GM19395 (cell line): ENCODE measurements at regions not wholly inside any gene's neighbourhood (a gene's known extent, or its start where the extent isn't known, plus 50 kb on each side); places are given as distances from the start of the nearest gene placed in this dataset.

Experiments used
- ATAC-seq: cut with Tn5 transposase; IDR thresholded peaks from one replicate; pipeline ENCODE4 v1.9.1; 2021; ENCODE audit warnings: mild to moderate bottlenecking, moderate library complexity; ENCODE audit not compliant: unreplicated experiment

DNA sequence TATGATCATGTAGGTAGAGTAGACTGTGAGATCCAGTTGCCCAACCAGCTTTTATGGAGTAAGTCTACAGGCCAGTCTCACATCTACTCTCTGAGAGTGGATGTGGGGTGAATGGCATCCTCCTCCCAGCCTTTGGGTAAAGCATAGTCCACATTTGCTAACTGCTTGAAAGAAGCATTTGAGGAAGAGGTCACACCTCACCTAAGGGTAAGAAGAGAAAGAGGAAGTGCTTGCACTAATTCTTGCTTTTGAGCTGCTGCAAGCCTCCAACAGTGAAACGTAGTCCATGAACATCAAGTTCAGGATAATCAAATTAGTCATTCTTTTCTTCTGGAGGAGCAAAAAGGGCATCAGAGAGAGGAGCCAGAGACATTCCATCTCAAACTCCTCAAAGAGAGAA lies 93.9 kb upstream of the AGR3 start:
- no peak for ATAC-seq

DNA sequence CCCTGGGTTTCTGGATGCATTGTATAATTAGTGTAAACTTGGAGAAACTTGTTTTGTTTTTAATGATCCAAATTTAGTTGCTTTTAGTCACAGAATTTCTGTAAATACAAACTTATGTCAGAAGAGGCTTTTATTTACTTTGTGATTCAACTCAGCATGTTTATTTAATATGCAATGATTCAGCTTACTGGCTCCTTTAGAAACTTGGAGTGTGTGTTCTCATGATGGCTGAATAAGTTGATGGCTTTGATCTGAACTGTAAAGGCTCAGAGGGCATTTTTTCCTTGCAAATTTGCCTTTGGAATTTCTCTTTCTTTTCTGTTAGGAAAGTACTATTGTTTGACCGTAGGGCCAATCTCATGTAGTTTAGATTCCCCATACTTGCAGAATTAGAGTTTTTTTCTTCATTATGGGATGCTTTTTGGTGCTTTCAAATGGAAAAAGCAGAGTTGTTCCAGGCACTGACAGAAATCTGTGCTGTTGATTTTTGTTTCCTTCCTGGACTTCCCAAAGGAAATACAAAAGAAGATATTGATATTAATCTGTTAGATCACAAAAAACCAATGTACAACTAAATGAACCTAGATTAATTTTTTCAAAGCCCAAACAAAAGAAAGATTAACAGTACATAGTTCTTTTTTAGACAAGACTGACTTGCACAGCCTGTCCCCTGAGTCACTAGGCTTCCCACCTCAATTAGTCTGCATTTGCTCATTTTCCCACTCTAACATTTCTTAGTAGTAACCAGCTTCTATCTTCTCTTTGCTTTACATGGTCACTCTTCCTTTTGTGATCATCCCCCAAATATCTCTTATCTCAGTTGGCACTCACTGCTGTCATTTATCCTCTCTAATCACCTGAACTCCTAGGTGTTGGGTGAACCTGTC lies 96.8 kb upstream of the AGR3 start:
- no peak for ATAC-seq

DNA sequence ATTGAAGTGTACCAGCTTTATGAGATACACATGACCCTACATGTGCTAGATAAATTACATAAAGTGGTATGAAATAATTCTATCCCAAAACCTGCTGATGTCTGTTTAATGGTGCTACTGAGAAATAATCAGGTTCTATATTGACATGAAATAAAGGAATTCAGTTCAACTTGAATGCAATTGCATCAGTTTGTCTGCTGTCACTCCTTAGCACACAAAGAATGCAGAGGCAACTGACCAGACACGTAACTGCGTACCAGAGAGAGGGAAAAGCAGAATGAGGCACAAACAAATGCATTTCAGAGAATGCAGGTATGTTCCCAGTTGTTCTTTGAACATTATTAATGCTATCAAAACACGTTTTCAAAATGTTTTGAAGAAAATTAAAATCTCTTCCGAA lies 98.8 kb upstream of the AGR3 start:
- no peak for ATAC-seq

DNA sequence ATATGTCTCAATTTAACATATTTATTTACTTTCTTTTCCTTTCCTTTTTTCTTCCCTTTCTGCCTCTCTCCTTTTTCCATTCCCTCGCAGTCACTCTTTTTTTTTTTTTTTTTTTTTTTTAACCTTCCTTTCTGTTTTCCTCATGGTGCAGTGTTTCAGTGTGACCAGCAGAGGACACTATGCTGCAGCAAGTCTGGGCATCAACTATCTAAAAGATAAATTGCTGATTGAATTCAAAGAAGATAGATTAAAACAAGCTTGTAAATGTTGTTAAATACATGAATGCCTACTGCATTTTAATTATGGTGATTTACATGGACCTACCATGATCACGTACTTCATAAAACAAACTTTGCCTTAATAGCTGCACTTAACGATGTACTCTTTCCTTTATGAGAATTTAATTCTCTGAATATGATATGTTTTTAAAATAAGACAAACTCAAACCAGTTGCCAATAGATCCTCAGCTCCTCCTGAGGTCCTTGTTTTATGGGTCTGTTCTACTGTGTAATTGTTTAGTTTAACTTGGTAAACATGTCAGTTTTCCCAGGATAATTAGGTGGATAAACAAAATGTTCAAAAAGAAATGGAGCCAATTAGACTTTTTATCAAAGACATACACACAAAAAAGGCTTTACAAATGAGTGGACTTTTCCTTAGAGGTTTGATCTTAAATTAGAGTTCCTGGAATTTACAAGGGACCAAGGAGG lies 101.0 kb upstream of the AGR3 start:
- ATAC-seq, result no peak

DNA sequence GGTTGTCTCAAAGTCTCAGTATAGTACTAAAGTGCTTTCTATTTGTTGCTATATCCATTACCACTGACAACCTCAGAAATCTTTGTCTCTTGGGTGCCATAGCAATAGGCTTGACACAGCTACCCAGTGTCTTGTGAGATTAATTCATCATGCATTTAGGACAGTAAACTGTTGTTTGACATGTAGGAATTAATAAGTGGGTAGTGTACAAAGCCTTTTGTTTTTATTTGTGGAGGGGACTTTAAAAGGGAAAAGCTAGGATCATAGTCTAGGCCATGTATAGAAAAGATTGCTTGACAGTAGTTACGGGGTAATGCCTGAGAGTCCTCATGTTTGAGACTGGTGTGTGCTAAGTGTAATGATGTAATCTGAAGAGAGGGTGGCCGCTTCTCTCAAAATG lies 102.6 kb upstream of the AGR3 start:
- ATAC-seq, result no peak

DNA sequence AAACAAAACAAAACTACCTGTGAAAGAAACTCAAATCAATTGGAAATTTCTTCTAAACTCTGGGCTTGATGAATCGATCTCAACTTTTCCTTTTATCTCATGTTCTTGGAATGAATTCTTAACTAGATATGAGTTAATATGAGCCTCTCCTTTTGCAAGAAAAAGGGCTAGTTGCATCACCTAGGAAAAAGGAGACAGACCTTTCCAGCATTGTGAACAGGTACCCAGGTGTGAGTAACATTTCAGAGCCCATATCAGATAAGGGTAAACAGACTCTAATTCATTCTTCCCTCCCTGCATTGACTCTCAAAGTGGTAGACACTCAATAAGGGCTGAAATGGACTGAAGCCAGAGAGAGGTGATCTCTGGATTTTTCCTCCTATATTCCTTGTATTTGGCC lies 103.8 kb upstream of the AGR3 start:
- no peak for ATAC-seq

DNA sequence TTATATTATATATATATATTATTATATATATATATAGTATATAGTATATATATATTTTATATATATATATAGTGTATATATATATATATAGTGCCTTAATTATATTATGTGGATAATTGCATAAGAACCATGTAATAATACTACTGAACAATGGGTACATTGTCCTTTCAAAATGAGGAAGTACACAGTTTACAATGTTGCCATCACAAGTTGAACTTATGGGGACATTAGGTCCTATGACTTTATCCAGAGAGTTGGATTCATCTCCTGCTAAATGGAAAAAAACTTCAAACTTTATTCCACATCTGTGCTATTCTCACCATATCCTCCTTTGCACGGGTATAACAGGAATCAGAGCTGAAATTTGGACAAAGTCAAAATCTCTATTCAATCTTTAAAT lies 105.0 kb upstream of the AGR3 start:
- no peak for ATAC-seq

DNA sequence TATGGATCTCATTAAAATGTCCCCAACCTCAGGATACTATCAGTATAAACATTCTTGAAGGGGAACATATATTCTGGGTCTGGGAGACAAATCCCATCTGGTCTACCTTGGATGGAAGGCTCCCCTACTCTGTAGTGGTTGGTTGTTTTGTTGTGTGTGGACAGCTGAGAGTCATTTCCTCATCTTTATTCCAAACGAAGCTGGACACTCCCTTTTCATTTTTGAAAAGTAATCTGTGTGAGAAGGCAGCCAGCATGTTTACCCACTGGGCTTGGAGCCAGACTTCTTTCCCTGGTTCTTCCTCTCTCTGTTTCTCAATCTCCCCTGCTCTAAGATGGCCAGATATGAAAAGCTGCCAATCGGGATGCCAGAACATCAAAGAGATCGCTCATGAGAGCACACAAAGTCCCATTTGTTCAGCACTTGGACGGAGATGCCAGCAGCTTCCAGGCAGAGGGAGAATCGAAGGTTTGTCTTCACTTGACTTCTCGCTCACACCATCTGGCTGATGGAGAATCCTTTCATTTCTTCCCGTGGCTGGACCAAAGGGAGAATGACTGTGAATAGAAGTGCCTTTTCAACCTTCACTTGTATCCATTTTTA lies 108.1 kb upstream of the AGR3 start:
- ATAC-seq, result no peak

DNA sequence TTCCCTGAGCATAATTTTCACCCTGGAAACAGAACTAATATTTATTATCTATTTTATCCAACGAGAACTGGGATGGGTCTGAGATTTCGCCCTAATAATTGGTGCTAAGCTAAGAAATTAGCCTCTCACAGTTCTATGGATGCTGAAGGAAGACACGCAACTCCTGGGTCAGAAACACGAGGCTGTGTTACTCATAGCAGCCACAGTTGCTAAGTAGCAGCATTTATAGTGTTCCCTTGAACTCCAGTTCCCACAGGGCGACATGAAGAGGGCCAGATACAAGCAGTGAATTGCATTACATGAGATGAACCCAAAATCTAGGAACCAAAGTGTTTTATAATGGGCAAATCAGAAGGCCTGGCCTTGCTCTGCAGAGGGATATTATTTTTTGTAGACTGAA lies 109.8 kb upstream of the AGR3 start:
- ATAC-seq, result no peak

DNA sequence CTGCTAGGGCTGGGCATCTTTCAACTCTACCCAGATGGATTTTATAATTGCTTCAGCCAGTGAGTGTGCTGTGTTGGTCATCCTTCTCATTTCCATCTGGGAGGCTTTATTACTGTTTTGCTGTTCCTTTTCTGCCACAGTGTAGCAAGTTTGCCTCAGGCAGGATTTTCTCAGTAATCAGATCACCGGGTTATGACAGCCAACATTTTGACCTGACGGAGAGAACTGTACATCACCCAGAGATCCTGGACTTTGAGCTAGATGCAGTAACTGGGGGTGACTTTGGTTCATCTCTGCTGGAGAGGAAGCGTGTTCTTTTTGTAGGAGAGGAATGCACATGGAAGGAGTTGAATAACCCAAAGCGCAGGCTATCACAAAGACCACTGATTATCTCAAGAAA lies 111.8 kb upstream of the AGR3 start:
- ATAC-seq, result no peak

DNA sequence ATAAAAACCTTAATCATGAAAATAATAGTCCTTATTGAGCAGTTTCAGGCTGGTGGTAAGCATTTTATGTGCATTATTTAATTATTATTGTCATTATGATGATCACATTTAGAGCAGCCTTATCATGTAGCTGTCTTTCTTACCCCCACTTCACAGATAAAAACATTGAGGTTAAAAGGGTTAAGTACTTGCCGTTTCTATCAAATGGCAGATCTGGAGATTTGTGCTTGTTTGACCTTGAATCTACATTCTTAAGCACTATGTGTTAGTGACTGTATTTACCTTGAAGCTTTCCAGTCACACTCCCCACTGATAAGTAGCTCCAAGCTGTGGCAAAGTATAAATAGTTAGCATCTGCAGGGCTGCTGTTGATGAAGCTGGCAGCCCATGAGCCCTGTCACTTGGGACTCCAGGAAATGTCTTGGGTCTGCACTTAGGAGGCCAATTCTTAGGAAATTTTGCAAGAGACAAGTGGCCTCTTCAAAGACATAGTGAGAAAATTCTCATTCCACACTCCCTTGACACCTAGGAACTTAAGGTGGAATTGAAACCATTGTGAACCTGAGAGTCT lies 116.8 kb upstream of the AGR3 start:
- no peak for ATAC-seq

DNA sequence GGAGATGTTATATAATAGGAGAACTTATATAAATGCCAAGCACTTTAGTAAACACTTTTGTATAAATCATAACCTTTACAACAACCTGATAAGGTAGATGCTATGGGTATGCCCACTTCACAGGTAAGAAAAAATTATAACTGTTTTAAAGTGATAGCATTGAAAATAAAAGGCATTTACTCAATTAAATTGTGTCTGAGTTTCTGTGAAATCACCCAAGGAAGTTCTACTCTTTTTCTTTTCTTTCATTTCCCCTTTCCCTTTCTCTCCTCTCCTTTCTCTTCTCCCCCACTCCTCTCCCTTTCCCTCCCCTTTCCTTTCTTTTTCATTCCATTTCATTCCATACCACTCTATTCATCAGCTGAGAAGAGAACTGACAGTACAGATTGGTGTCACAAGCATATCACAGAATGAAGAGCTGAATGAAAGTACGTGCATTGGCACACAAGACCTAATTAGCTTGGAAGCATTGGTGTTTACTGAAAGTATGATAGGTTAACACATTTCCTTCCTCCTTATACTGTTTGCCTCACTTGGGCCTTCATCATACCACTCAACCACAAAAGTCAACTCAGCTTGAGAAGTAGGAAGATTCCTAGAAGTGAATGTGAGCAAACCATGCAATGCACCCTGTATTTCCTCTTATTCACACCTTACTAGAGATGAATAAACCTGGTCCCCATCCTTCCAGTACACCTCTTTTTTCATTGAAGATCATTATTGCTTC lies 117.9 kb upstream of the AGR3 start:
- no peak for ATAC-seq

DNA sequence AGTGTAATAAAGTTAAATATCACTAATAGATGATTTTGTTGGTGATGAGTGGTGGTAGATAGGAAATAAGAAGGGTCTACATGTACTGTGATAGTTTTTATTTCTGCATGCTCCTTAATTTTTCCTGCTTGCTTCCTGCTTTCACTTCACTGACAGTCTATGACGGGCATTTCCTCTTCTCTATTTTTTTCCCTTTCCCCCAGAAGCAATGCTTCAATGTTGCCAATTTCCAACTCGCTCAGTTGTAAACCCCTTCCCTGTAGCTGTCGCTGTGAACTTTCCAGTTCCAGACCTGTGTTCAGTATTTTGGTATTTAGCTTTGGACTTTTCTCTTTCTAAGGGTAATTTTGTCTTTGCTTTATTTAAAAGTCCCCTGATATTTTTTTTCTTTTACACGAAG lies 123.5 kb upstream of the AGR3 start:
- no peak for ATAC-seq

DNA sequence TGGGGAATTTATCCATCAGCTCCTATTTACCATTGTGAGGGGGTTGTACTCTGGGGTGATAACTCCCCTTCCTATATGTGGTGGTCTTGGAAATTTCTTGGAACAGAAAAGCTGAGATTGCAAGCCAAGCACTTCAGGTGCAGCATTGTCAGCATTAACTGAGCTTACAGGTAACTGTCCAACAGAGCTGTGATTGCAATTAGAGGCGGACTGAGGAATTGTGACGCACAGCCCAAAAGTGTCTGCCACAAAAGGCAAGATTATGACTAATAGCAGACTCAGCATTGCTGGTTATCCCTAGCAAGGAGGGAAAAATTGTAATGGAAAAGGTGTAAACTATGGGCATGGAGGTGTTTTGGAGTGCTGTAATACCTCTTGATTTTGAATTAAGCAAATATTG lies 126.1 kb upstream of the AGR3 start:
- ATAC-seq, result no peak

DNA sequence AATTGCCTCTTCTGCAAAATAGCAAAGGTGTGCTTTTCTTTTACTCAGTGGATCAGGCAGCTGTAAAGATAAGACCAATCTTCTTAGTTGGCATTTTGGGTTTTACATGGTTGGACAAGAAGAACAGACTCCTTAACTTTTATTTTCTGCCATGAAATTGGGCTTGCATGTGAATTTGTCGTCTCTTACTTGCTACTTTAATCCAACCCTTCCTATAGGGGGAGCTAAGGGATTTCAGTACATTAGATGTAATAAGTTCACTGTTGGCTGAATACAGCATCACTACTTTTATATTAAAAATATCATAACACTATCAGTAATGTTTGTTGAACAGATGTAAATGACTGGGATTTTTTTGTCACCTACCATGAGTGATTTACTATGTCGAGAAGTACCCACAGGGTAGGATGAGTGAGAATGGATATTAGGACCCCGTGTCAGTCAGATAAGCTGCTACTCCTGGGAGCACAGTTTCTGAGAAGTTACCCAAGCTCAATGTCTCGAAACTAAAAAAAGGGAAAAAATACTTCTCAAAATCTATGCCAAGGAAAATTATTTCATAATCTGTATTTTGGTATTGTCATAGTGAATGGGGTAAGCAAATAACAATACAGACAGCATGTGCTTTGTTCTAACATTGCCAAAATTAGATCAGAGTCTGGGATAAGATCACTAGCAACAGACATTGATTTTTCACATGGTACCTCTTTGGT lies 127.4 kb upstream of the AGR3 start:
- no peak for ATAC-seq

DNA sequence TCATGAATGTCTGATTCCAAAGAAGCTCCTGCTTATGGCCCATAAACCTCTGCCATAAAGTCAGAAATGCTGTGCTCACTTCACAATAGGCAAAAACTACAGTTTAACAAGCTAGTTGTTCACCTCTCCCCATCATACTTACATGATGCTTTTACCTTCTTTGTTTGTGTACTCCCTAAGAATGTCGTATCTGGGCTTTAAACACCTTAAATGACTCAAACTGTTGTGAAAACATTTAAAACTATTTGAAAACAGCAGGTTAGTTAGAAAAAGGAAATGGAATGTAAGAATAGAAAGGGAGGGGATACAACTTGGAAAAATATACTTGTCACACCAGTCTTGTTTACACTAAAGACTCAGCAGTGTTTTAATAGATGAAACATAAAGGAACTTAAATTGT lies 128.2 kb upstream of the AGR3 start:
- no peak for ATAC-seq

DNA sequence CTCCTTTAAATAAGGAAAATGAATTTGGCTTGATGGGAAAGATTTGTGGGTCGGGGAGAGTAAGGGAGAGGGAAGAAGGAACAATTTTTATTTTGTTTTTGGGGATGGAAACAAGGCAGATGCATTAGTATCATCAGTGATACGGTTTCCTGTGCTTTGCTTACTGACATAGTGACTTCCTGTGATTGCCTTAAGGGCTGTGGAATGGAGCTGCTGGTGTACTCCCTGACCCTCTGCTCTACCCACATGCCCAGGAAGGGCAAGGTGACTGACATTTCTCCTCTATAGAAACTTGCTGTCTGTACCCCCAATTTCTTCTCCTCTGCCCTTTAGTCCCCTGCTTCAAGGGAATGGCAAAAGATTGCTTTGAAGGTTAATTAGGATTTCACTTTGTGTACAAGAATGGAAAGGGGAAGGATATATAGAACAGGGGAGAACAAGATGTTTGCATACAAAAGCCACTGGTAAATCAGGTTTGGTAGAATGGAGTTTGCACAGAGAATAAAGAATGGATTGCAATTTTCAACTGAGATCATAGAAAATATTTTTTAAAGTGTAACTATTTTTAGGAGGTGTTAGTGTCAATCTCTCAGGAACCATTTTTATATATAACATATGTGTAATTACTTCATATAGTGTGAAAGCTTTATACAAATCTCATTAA lies 129.0 kb upstream of the AGR3 start:
- no peak for ATAC-seq

DNA sequence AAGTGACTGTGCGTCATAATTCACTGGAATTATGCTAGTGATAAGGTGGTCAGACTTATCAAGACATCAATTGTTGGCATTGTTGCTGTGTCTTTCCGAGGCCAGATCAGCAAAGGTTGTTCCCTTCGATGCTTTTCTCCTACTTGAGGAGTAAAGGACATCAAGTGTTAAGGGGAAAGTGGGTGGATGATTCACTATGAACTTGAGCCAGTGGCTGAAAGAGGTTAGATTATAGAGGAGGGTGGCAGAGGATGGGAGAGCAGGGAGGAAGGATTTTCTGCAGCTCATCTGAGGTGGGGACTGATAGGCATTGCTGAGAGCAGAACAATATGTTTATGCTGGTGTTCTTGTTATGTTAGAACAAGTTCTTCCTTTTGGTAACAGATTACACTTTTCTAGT lies 131.4 kb upstream of the AGR3 start:
- no peak for ATAC-seq

DNA sequence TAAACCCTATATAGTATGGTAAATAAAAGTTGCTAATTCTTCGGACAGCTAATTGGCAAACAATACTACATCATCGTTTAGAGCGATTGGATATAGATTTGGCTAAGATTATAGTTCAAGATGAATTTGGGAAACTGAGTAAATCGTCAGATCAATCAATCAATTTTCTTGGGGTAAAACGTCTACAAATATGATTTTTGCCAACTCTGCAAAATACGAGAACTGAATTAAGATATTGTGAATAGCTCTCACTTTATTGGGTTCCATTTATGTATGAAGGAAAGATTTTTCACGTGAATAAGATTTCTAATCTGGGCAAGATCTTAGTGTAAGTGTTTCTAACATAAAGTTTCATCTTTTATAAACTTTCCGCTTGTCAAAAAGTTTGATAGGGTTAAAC lies 132.9 kb upstream of the AGR3 start:
- no peak for ATAC-seq

DNA sequence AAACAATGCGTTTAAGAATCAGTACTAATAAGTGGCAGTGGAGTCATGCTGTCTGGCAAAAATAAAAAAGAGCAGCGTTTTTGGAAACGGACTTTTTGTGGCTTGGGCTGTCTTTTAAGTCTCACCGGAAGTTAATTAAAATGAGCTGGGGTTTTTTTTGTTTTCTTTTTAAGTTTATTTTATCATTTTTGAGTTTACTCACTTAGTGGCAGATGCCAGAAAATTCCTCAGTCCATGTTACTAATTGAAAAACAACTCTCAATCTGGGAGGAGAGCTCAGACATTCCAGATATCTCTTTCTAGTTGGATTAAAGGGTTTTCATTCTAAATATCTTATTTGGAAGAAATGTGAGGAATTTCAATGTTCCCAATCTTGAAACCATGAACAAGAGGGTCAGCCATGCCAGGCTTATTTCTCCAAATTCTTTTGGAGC lies 133.8 kb upstream of the AGR3 start:
- ATAC-seq, result no peak
